Stromal cell of bone marrow (primary cell): ENCODE measurements at regions not wholly inside any gene's neighbourhood (a gene's known extent, or its start where the extent isn't known, plus 50 kb on each side); places are given as distances from the start of the nearest gene placed in this dataset.
"Not testable (repeated sequence)": the region's sequence is repeated elsewhere in the genome, so short reads cannot be mapped to it uniquely, and the experiment has no call there.

Experiments
- DNase-seq: peaks from one replicate; pipeline ENCODE4 v3.0.0-alpha.2; 2012; ENCODE audit warnings: low read depth

DNA sequence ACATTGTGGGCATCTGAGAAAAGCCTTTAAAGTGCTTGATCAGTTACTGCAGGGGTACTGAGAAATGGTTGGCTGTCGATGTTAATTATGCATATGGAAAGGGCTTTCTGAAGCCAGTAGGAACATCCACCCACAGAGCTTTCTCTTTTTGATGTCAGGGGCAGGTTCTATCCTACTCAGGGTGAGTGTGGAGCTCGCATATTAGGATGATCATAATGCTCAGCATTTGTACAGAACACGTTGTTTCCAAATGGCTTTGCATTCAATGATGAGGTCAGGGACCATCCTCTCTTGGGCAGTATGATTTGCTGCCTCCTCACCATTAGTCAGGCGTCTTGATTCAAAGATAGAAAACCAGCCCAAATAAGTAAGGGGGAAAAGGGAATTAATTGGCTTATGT, 141.9 kb downstream of the HMHB1 start:
- no peak for DNase-seq

DNA sequence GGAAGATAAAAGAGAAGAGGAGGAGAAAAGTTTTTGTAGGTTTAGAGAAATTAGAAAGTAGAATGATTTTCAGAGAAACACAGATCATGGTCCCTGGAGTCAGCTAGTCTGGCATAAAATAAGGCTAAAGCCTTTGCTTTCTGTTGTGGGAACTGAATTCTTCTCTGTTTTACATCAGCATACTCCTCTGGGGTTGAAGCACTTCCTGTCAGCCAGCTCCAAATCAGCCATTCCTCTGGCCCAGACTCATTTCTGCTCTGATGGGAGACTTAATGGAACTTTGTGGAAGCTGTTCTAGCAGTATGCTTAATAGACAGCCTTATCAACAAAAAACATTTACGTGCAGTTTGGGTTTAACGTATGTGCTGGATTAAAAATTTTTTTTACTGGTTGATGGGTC, 143.2 kb downstream of the HMHB1 start:
- peak; percentile 72 for DNase-seq

DNA sequence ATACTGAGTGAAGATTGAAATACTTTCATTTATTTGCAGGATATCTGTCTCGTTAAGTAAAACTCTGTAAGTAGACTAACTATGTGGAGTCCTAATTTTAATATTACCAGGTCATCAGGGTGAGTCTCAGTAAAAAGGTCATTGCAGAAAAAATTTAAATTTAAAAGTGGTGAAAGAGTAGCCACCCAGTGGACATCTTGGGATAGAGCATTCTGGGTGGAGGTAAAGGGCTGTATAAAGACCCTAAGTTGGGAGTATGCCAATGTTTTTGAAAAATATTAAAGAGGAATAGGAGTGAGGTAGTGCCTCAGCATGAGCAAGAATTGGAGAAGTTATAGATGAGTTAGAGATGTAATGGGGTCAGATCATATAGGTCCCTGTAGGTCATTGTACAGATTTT, 145.5 kb downstream of the HMHB1 start:
- no peak for DNase-seq

DNA sequence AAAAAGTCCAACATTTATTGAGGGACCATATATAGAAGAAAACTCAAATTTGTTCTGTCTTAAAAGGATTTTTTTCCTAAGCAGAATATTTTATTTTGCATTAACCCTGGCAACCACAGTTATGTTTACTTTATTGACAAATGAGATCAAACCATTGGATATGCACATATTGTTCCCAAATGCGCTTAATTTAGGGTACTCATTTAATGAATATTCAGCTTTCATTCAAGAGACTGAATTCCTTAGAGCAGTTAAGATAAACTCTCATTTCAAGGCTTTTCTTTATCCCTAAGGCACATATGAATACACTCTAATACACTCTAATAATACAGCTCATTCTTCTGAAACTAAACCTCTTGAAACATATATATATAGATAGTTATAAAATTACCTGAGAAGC, 150.2 kb downstream of the HMHB1 start:
- no peak for DNase-seq

DNA sequence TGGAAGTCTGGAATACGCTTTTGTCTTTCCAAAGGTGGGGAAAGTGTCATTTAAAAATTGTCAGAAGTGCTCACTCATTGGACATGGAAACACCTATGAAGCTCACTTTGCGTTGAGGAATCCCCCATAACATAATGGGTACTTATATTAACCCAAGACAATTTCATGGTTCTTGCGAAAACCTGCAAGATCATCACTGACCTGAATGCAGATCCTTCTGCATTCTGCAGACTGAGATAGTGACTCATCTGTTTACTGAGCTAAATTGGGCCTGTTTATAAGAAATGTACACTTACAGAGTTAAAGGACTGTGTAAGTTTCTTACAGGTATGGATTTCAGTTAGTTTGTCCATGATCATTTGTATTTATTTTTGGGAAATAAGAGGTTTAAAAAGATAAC, 153.0 kb downstream of the HMHB1 start:
- DNase-seq = no peak

DNA sequence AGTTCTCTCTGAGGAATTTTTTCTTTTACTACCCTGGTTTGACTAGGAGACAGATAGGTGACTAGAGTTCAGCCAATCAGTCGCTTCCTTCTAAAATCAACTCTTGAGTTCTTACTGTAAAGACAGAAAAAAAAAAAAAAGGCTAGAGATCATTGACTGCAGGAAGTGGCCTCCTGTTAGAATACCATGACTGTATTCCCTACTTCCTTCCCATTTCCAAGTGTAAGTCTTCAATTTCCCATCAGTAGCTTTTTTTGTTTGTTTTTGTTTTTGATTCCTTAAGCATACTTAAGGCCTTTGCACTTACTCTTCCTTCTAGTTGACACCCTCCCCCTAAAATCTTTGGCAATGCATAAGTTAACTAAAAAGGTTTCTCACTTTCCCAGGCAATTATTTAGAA, 154.3 kb downstream of the HMHB1 start:
- no peak for DNase-seq

DNA sequence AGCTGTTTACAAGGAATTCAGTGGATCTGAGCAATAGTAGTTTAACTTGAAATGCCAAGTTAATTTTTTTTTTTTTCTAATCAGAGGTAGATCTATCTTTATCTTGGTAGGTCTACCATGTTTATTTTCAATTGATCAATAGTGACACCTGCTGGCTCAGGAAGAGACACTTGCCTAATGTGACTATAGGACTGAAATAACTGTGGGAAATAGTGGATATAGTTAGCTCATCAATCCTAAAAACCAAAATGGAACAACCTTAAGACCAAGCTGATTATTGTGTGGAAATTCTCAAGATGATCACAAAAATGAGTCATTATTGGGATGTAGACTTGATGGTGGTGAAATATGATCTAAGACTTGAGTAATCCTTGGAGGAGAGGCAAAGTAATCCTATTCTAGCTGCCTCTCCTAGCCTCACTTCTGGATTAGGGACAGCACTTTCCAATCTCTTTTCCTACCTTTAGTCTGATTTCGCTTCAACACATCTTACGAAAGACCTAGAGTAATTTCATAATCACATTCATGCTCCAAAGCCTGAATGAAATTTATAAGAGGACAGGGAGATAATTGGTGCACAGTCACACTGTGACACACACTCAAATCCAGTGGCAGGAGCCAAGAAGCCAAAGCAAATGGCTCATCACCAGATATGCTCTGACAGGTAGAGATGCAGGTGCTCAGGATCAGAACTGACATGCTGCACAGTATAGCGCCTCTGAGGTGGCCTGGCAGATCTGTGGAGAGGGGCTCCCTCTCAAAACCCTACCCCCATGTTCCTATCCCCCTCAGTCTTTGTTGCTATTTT, 156.3 kb downstream of the HMHB1 start:
- DNase-seq = peak; percentile 83

DNA sequence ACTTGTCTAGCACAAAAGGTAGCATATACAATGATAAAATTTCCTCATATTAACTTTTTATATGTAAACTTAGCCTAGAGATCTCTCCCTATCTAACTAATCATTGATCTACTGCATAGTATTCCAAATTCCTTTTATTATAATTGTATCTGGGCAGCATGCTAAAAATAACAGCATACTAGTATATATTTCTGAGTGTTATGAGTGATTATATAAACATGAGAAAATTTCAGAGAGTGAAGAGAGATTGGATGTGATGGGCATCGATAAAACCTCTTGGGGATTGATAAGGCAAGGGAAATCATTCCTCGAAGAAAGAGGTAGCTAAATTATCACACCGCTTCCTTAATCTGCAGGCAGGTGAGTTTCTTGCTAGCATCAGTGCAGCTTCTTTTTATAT, 158.2 kb downstream of the HMHB1 start:
- no peak for DNase-seq

DNA sequence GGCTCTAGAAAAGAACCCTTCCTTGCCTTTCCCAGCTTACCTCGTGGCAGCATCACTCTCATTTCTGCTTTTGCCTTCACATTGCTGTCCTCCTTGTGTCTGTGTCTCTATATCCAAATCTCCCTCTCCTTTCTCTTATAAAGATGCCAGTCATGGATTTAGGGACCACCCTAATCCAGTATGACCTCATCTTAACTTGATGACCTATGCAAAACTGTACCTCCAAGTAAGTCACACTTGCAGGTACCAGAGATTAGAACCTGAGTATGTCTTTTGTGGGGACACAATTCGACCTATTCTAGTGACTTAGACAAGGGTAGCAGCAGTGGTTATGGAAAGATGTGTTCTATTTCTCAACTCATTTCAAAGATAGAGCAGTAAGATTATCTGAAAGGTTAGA, 160.1 kb downstream of the HMHB1 start:
- no peak for DNase-seq

DNA sequence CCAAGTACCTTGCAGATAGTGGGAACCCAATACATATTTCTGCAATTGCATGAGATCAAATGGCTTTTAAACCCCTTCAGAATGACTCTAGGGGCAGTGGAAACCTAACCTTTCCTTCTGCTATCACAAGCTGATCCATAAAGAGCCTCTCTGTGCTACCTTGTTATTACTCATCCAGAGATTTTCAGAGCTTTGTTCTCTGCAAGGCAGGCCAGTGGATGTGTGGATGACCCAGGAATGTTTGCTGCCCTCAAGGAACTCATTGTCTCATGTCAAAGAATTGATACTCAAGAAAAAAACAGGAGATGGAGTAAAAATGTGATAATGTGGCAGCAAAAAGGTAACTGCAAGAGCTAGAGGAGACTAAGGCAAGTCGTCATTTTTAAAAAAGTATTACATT, 164.1 kb downstream of the HMHB1 start:
- no peak for DNase-seq

DNA sequence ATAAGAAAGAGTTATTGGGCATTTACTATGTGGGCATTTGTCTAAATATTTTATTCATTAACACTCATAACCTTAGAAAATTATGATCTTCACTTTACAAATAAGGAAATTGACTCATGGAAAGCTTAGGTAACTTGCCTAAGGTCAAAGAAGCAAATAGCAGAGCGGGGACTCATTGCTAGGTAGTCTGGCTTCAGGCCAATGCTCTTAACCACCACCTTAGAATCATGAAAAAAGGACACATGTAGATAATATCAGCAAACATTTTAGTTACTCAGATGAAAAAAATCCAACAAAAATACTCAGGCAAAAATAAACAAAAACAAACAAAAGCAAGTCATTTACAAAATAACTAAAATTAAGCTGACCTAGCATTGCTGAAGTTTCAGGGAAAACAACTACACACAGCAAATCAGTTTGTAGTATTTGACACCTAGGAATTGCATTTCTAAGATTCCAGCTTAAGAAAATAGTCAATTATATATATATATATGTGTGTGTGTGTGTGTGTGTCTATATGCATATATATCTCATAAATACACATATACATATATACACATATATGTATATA, 166.0 kb downstream of the HMHB1 start:
- DNase-seq = no peak

DNA sequence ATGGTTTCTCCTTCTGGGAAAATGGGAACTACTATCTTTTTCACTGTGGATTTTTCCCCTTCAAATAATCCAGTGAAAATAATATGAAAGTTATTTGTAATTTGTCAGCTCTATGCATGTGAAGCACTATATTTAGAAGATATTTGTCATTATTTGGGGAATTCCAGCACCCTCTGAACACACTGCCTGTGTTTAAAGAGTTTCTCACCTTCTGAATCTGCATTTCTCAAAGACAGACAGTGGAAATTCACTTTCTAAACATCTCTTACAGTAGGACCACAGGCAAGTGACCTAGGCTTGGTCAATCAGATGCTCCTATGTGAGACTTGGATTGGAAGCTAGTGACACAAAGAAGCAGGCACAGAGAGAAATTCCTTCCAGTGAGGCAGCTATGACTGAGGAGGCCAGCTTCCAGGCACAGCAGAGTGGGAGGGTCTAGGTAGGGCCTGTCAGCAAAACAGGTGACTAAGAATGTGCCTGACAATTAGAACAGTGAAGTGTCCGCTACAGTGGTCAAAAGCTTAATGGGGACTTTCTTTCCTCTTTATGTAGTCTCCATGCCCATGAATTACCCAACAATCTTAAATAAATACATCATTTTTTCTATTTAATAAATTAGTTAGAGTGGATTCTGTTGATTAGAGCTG, 167.2 kb downstream of the HMHB1 start:
- no peak for DNase-seq

DNA sequence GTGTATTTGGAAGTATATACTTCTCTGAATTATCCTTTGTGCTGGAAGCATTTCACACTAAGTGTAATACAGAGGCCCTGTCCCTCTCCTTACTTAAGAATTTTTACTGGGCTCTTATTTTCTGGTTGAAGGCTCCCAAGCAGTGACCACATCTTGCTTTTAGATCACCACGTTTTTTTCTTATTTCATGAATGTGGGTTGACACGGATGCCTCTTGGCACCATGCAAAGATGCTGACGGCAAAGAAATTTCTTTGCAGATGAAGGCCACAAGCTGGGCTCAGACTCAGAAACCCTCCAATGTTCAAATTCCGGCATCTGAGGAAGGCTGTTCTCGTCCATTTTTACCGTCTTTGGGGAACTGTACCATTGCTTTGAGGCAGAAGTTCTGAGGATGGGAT, 168.5 kb downstream of the HMHB1 start:
- peak; percentile 36 for DNase-seq

DNA sequence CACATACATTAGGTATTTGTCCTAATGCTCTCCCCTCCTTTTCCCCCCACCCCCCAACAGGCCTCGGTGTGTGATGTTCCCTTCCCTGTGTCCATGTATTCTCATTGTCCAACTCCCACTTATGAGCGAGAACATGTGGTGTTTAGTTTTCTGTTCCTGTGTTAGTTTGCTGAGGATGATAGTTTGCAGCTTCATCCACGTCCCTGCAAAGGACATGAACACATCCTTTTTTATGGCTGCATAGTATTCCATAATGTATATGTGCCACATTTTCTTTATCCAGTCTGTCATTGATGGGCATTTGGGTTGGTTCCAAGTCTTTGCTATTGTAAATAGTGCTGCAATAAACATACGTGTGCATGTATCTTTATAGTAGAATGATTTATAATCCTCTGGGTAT, 171.0 kb downstream of the HMHB1 start:
- not testable (repeated sequence) for DNase-seq

DNA sequence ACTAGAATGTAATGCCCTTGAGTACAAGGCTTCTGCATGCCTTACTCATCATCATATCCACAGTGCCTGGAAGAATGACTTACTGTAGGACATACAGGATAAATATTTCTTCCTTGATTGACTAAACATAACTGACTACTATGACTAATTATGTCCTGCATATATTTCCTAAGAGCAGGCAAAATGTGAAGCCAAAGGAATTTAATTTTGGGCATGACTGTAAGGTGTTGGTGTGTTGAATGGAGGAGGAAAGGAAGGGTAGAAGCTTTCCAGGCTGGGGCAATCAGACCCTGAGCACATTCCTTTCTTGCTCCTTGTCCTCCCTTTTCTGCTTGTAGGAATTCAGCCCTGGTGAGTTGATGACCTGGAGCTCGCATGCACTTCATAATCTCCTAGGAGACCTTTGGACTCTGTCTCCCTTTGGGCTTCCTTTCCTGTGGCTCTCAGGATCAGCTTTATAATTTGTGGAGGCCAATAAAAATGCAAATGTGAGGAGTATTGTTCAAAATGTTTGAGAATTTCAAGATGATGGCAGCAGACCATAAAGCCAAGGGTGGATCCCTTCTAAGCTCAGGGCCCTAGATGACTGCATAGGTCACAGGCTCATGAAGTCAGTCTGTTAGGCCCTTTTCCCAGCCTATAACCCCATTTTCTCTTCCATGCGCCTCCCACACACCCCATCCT, 174.0 kb downstream of the HMHB1 start:
- peak; percentile 59 for DNase-seq

DNA sequence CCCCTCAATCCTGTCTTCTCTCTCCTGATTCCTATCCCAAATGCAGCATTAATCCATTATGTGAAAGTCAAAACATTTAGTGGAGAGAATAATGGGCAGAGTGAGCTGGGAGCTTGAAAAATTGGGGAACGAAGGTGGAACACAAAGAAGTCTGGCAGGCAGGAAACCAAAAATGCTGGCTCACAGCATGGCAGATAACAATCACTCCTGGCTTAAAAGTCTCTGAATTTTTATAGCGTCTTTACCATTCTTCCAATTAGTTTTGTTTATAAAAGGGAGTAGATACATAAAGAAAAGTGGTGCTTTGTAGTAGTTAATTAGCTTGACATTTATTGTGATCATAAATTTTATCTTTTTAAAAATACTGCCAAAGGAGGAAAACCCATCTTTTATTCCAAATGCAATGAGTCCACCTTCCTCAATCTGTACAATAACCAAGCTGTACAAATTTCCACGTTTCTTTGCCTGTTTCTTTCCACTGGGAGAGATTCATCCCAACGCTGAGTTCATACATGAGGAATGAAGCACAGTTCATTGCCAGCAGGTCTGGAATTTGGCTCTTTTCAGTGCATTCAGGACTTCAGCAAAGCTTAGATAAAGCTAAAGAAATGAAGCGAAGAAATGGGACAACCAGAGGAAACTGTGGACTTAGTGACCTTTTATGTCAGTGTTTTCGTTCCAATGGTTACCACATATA, 174.7 kb downstream of the HMHB1 start:
- DNase-seq = peak; percentile 48

DNA sequence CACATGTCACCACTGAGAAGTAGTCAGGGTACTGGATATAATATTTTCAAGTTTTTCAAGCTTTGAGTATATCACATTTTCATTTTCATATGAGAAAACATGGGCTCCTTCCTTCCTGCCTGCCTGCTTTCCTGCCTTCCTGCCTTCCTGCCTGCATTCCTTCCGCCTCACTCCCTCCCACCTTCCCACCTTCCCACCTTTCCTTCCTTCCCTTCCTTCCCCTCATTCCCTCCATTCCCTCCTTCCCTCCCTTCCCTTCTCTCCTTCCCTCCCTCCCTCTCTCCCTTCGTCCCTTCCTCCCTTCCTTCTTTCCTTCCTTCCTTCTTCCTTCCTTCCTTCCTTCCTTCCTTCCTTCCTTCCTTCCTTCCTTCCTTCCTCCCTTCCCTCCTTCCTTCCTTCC, 175.3 kb downstream of the HMHB1 start:
- DNase-seq = no peak

DNA sequence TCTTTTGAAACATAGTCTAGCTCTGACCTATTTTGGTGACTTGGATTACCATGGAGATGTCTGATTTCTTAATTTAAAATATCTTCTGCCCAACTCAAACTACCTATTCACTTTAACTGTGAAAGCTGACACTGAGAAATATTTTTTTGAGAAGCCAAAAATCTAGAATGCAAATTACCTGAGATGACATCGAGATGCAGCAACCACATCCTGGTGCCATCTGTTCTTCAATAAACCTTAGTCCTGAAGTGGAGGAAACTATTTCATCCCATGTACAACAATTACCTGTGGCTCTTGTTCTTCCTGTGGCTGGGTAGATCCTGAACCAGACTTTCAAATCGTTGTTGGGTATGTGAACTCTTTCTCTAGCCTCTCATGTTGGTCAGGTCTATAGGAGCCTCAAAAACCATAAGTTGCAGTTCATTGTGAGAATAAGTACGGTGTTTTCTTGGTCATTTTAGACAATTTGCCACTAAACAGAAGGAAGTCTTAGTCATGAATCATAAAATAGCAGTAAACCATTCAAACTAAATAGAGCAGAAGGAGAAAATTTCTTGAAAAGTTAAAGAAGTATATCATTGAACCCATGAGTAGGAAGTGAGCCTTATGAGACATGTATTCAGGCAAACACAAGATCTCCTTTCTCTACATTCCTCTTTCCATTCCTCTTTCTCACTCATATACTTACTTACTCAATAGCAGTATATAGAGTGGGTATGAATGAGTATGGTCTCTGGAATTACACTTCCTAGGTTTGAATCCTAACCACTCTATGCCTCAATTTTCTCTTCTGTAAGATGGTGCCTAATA, 176.0 kb downstream of the HMHB1 start:
- no peak for DNase-seq

DNA sequence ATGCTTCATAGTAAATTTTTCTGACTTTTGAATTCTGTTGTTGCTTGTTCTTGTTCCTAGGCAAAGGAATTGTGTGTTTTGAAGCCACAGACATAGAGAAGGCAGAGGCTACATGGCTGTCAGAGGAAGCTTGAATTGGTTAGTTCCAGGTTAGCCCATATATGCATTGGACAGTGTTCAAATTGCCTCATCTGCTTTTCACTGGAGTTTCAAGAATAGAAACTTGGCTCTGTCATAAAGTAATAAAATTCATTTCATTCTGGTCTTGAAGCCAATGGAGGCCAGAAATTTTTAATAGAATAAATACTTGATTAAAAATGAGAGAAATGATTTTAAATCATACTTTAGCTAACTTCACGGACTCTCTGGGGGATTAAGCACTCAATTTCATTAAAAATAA, 178.0 kb downstream of the YIPF5 start:
- no peak for DNase-seq

DNA sequence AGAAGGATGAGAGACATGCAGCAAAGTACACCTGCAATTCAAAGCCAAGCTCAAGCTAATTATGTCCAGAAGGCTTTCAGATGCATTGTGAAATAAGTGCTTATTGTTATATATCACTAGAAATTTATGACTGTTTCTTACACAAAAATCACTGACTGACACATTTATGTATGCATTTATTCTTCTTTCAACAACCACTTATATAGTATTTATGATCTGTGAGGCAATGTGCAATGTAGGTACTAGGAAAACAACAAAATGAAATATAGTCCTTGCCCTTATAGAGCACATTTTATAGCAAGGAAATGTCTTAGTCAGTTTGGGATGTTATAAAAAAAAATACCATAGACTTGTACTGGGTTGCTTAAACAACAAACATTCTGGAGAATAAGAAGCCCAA, 167.6 kb downstream of the YIPF5 start:
- DNase-seq = no peak

DNA sequence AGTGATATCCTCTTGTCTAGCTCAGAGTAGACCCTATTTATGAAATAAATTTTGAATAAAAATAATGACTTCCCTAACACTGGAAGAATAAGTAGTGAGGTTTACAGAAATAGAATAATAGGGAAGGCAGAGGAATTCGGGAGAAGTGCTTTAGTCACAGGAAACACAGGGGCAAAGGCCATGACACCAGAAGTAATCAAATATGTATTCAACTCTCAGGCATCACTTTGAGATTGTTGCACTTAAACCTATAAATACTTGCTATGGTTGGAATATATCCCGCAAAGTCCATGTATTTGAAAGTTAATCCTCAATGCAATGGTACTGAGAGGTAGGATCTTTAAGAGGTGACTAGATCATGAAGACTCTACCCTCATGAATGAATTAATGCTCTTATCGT, 166.8 kb downstream of the YIPF5 start:
- no peak for DNase-seq

DNA sequence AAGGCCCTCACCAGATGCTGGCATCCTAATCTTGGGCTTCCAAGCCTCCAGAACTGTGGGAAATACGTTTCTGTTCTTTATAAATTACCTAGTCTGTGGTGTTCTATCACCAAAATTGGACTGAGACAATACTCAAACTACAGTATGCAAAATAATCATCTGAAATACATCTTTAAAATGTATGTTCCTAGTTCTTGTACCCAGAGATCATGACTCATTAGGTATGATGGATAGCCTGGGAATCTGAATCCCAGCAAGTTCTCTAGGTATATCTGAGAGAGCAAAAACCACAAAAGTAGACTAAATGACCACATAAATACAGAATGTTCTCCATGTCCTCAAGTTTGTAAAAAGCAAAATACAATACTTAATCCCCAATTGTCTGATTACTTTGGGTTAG, 166.3 kb downstream of the YIPF5 start:
- DNase-seq = no peak
